Hepatocyte (in vitro differentiated cells): ENCODE measurements at regions not wholly inside any gene's neighbourhood (a gene's known extent, or its start where the extent isn't known, plus 50 kb on each side); places are given as distances from the start of the nearest gene placed in this dataset.

Source experiments
- DNase-seq: peaks from one replicate; pipeline ENCODE4 v3.0.0-alpha.2; 2016; ENCODE audit warnings: low spot score
- H2AFZ ChIP-seq: fragments of 200-600 bp; sonication (generic); 2 replicates; pipeline ENCODE4 v1.6.0; 2016; ENCODE audit warnings: antibody characterized with exemption, mild to moderate bottlenecking
- H3K27ac ChIP-seq: fragments of 200-600 bp; sonication (generic); 2 replicates; pipeline ENCODE4 v1.5.1; 2016; ENCODE audit warnings: mild to moderate bottlenecking
- H3K27me3 ChIP-seq: fragments of 200-600 bp; sonication (generic); 2 replicates; pipeline ENCODE4 v1.6.1; 2016
- H3K36me3 ChIP-seq: fragments of 200-600 bp; sonication (generic); replicated peaks from 2 replicates; pipeline ENCODE4 v1.5.1; 2016; ENCODE audit warnings: low read depth; ENCODE audit not compliant: insufficient read depth
- H3K4me1 ChIP-seq: fragments of 200-600 bp; sonication (generic); 2 replicates; pipeline ENCODE4 v1.5.1; 2016; ENCODE audit warnings: mild to moderate bottlenecking, moderate library complexity; ENCODE audit not compliant: insufficient read depth
- H3K4me2 ChIP-seq: fragments of 200-600 bp; sonication (generic); 2 replicates; pipeline ENCODE4 v1.6.0; 2016
- H3K4me3 ChIP-seq: fragments of 200-600 bp; sonication (generic); 2 replicates; pipeline ENCODE4 v1.5.1; 2016; ENCODE audit warnings: mild to moderate bottlenecking
- H3K79me2 ChIP-seq: fragments of 200-600 bp; sonication (generic); 2 replicates; pipeline ENCODE4 v1.6.0; 2017; ENCODE audit warnings: mild to moderate bottlenecking
- H3K9me2 ChIP-seq: fragments of 200-600 bp; sonication (generic); replicated peaks from 2 replicates; pipeline ENCODE4 v1.6.0; 2017; ENCODE audit warnings: mild to moderate bottlenecking; ENCODE audit not compliant: insufficient read depth
- H3K9me3 ChIP-seq: fragments of 200-600 bp; sonication (generic); 2 replicates; pipeline ENCODE4 v1.5.1; 2016; ENCODE audit warnings: low read depth, mild to moderate bottlenecking
- H4K20me1 ChIP-seq: fragments of 200-600 bp; sonication (generic); 2 replicates; pipeline ENCODE4 v1.6.0; 2016; ENCODE audit warnings: mild to moderate bottlenecking; ENCODE audit not compliant: insufficient read depth, poor library complexity, severe bottlenecking
- EZH2 ChIP-seq: fragments of 200-600 bp; sonication (generic); IDR thresholded peaks from 2 replicates; pipeline ENCODE4 v1.6.1; 2016; ENCODE audit warnings: antibody characterized with exemption, mild to moderate bottlenecking, borderline replicate concordance
- EZH2phosphoT487 ChIP-seq: fragments of 200-600 bp; sonication (generic); IDR thresholded peaks from one replicate; pipeline ENCODE4 v1.6.1; 2018; ENCODE audit warnings: antibody characterized with exemption, mild to moderate bottlenecking, low read depth, moderate library complexity; ENCODE audit not compliant: unreplicated experiment, severe bottlenecking
- WGBS: methylation state at CpG from one replicate; pipeline ENCODE4 v1.1.6; 2016; ENCODE audit warnings: low lambda C conversion rate; ENCODE audit errors: missing lambda C conversion rate; 5-methylcytosine and 5-hydroxymethylcytosine counted together
- TF ChIP-seq, protein P1 (sequence below): fragments of 200-600 bp; sonication (generic); IDR thresholded peaks from 2 replicates; pipeline ENCODE4 v1.5.1; 2016; ENCODE audit warnings: antibody characterized with exemption, mild to moderate bottlenecking; ENCODE audit not compliant: poor library complexity

DNA sequence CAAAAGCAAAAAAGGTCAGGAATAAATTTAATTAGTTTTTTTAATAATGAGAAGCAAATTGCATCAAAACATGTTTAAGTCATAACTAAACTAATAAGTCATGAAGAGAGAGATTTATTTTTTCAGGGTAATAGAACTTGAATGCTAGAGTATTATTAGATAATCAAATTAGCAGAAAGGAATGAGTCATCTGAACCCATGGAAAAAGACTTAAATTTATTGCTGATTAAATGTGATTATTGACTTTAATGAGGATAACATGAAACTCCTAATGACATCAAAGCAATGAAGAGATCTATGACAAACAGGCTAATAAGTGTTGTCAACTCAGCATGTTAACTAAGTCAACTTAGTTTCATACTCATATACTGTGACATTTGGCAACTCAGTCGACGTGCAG lies 264.2 kb downstream of the USP25 start:
- H3K4me1 ChIP-seq, result no peaks in the 10 kb centered on the region
- H3K27me3 ChIP-seq, result no peaks in the 10 kb centered on the region
- no peak overlapping the region for H2AFZ ChIP-seq
- no peaks in the 10 kb centered on the region for H4K20me1 ChIP-seq
- no peak for DNase-seq
- TF ChIP-seq, protein P1, sequence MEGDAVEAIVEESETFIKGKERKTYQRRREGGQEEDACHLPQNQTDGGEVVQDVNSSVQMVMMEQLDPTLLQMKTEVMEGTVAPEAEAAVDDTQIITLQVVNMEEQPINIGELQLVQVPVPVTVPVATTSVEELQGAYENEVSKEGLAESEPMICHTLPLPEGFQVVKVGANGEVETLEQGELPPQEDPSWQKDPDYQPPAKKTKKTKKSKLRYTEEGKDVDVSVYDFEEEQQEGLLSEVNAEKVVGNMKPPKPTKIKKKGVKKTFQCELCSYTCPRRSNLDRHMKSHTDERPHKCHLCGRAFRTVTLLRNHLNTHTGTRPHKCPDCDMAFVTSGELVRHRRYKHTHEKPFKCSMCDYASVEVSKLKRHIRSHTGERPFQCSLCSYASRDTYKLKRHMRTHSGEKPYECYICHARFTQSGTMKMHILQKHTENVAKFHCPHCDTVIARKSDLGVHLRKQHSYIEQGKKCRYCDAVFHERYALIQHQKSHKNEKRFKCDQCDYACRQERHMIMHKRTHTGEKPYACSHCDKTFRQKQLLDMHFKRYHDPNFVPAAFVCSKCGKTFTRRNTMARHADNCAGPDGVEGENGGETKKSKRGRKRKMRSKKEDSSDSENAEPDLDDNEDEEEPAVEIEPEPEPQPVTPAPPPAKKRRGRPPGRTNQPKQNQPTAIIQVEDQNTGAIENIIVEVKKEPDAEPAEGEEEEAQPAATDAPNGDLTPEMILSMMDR, result no peak
- TF ChIP-seq EZH2, result no peak
- TF ChIP-seq EZH2phosphoT487, result no peak
- no peak overlapping the region for H3K4me2 ChIP-seq
- no peak overlapping the region for H3K27ac ChIP-seq
- no peaks in the 10 kb centered on the region for H3K79me2 ChIP-seq
- H3K9me3 ChIP-seq, result no peaks in the 10 kb centered on the region
- no peak overlapping the region for H3K4me3 ChIP-seq
- H3K9me2 ChIP-seq, result no peaks in the 10 kb centered on the region
- WGBS, result 97% methylated on average over 2 of the region's 2 CpGs
- H3K36me3 ChIP-seq, result no peaks in the 10 kb centered on the region

DNA sequence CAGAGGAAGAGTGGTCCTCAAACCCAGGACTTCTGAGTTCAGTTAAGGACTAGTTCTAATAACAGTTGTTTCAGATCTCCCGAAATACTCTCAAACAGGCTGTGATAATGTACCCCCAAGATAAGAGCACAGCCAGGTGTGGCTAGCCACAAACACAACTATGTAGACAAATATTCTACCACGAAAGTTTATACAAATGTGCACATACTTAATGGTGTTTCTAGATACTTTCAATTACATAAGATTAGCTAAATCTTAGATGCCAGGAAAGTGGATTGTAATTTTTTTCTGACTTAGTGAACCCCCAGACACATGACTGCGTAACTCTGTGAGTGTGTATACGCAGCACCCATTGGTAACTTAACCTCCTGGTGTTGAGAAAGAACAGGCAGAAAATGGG lies 270.0 kb downstream of the USP25 start:
- Histone ChIP-seq H3K4me1 (no peaks in the 10 kb centered on the region), H3K4me2 (no peak overlapping the region), H3K36me3 (no peaks in the 10 kb centered on the region), H3K4me3 (no peak overlapping the region), H3K9me3 (no peaks in the 10 kb centered on the region), H3K9me2 (no peaks in the 10 kb centered on the region), H3K27me3 (no peaks in the 10 kb centered on the region), H2AFZ (no peak overlapping the region), H4K20me1 (no peaks in the 10 kb centered on the region), H3K79me2 (no peaks in the 10 kb centered on the region), H3K27ac (no peak overlapping the region)
- TF ChIP-seq, protein P1, result no peak
- no peak for TF ChIP-seq EZH2
- no peak for TF ChIP-seq EZH2phosphoT487
- WGBS, result 76% methylated on average over 4 of the region's 4 CpGs
- DNase-seq, result no peak

DNA sequence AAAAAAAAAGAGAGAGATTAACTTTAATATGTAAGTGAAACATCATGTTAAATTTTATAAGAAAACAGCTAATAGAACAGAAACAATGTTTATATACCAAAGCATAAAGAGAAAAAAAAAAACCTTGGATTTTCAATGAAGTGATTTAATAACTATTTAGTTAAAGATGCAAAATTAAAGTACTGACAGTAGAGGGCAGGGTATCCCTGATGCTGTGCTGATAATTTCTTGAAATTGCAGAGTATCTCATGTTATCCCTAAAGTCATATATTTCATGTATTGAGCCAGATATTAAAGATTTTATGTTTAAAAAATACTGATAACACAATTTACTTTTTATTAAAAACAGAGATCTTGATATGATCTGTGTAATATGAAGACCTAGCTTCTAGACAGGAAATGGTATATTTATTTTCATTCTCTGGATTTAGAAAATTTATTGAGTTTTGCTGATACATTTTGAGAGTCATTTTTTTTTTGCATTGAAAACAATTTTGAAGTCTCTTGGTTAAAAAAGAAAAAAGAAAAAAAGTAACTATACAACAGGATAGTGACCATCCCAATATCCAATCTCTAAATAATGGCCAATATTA lies 273.2 kb downstream of the USP25 start:
- no peaks in the 10 kb centered on the region for H3K79me2 ChIP-seq
- H4K20me1 ChIP-seq, result no peaks in the 10 kb centered on the region
- no peak overlapping the region for H2AFZ ChIP-seq
- DNase-seq, result no peak
- H3K27ac ChIP-seq, result peak overlapping the region; percentile 3
- H3K9me2 ChIP-seq, result no peaks in the 10 kb centered on the region
- H3K9me3 ChIP-seq, result no peaks in the 10 kb centered on the region
- no peaks in the 10 kb centered on the region for H3K36me3 ChIP-seq
- H3K4me1 ChIP-seq, result no peaks in the 10 kb centered on the region
- H3K4me3 ChIP-seq, result no peak overlapping the region
- no peaks in the 10 kb centered on the region for H3K27me3 ChIP-seq
- H3K4me2 ChIP-seq, result no peak overlapping the region
- TF ChIP-seq, protein P1, result peak; percentile 60
- no peak for TF ChIP-seq EZH2phosphoT487
- no peak for TF ChIP-seq EZH2

DNA sequence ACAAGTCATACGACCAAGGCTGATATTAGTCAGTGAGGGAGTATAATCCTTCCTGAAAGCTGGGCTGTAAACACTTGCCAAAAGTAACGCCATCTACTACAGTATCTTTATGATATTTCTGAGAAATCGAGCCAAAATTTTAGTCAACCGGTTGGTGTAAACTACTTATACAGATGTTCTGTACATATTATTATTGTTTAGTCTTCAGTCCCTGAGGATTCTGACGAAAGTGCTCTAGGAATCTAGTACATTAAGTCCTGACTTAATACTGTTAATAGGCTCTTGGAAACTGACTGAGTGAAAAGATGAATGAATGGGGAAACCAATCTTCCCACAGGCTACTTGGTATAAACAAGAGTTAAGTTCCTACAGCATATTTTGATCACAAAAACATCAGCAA lies 274.3 kb downstream of the USP25 start:
- Histone ChIP-seq H3K9me2 (no peaks in the 10 kb centered on the region), H4K20me1 (no peaks in the 10 kb centered on the region), H3K4me1 (no peaks in the 10 kb centered on the region), H2AFZ (no peak overlapping the region), H3K79me2 (no peaks in the 10 kb centered on the region), H3K36me3 (no peaks in the 10 kb centered on the region), H3K4me3 (no peak overlapping the region), H3K9me3 (no peaks in the 10 kb centered on the region), H3K27ac (peak overlapping the region; percentile 3), H3K4me2 (no peak overlapping the region), H3K27me3 (no peaks in the 10 kb centered on the region)
- WGBS, result 62% methylated on average over 5 of the region's 5 CpGs
- DNase-seq, result no peak
- TF ChIP-seq, protein P1, result no peak
